Limb (tissue), 2 donors: ENCODE measurements at regions not wholly inside any gene's neighbourhood (a gene's known extent, or its start where the extent isn't known, plus 50 kb on each side); places are given as distances from the start of the nearest gene placed in this dataset.
"Not testable (repeated sequence)": the region's sequence is repeated elsewhere in the genome, so short reads cannot be mapped to it uniquely, and the experiment has no call there.

ENCODE experiments used
- DNase-seq, 2 donors: peaks; one replicate each; pipeline ENCODE4 v3.0.0-alpha.2; 2016; ENCODE audit errors: extremely low spot score in 2 of 2

DNA sequence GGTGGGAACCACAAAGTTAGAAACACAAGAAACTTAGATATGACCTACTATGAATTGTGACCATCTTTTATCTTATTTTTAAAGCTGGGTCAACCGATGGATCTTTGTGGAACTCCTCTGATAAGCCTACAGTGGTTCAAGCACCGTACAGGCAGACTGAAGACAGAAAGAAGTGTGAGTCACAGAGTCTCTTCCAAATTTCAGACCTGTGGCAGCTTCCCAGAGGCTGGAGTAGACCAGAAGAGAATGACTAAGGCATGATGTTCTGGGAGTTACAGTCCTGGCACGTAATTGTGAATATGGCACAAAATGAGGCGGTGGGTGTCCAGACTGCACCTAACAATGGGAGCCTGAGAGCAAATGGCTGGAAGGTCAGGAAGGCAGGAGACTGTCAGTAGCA, 70.0 kb downstream of the LMO4 start:
- no peak for DNase-seq

DNA sequence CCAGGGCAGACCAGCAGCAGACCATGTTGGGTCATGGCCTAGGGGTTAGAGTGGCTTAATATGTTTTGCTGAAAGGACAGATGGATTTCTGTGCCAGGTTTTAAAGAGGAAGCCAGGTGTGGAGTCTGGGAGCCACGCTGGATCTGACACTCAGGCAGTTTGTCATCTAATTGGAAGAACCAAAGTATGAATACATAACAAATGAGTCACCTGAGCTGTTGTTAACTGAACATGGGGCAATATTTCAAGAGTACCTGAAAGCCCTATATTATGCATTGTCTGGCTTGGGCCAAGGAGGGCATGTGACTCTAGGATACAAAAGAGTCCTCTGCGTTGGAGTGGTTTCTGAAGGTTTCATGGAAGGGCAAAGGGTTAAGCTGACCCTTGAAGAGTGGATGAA, 70.6 kb downstream of the LMO4 start:
- no peak for DNase-seq

DNA sequence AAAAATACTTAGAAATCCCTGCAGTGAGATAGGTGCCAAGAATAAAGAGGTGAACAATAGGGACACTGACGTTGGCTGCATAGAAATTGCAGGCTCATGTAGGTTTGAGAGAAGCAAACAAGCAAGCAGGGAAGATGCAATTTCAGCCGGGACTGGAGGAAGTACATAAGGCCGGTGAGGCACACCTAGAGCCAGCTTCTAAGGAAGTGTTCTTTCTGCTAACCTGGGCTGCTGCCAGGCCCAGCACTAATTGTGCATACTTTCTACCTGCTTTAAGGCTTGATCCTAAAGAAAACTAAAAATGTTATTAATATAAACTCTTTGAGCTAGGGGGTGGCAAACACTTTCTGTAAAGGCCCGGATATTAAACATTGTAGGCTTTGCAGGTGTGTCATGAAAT, 71.0 kb downstream of the LMO4 start:
- DNase-seq = no peak

DNA sequence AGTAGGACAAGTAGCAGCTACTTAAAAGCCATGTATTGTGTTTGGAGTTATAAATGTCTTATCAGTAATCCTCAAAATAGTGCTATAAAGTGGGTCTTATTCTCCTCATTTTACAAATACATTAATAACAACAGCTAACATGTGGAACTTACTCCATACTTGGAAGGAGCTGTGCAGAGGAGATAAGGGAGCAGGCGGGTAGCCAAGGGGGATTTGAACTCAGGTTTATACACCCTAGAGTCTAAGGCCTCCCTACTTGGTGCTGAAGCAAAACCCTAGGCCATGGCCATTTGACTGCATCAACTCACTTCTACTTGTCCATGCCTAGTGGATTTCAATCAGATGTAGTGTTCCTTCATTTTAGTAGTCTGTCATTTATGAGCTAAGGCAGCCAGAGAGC, 72.1 kb downstream of the LMO4 start:
- DNase-seq = no peak

DNA sequence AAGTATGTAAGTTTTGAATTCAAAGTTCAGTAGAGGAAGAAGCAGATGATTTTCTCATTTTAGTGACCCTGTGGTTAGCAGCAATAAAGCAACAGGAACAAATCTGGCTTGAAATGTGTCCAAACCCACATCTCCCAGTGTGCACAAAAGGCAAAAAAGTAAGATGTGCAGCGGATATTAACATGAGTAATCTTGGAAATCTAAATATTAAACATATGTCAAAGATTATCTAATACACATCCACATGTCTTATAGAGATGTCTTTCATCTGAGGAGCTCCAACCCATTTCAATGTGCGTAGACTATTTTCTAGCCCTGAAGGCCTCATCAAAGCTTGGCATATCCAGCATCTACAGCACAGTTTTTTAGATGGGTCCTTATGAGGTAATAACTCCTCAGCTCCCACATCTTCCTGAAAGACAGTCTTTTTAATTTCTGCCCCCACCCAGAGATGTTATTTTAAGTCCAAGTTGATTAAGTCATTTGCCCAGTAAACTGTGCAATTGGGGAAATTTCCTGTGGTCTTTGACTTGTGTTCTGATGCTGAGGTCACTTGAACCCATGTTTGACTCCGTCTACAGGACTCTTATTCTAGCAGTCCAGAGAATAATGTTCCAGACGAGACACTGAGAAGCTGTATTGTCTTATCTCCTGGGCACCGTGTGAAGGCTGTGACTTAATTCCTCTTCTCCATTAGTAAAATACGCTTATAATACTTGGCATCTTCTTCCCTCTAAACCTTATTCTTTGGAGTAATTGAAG, 73.7 kb downstream of the LMO4 start:
- DNase-seq = peak in 1 of 2 donors; percentile 62

DNA sequence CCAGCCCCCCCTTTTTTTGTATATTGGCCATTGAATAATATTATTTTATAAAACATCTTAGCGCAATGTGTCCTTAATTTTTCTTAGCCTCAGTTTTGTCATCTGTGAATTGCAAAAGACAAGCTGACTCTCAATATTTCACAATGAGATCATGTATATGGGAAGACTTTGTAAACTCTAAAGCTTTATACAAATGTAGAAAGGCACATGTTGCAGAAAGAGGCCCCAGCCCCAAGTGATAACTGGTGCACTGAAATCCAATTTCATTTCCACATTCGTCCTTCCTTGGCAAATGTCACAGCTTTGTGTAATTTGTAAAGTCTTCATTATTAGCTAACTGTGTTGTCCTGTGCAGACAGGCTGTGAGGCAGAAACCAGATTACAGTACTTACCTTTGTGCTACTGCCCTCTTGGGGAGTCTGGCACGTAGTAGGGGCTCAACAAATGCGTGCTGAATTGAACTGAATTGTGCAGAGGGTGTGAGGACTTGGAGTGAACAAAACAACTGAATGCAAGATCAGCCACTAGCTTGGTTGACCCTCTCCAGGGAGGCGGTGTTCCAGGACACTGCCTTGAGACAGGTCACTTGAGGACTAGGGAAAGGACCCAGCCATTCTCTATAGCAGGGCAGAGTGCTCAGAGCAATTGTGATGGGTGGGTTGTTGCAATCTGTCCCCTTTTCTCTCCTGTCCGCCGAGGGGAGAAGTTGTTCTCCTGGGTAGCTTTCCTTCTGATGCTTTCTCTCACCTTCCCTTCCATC, 74.6 kb downstream of the LMO4 start:
- no peak for DNase-seq

DNA sequence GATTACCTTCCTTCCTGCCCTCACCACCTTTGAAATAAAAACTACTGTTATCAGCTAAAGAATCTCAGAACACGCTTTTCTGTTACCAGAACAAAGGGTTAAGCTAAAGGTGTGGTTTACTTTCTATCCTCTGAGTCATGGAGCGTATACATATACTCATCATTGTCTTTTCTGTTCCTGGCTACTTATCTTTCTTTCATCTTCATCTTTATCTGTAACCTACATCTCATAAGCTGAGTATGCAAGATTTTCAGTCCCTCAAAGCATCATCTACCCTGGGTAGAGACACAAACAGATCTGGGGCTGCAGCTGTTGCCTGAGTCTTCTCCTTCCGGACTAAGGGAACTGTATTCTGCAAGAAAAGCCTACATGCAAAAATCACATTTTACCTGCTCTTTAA, 75.6 kb downstream of the LMO4 start:
- no peak for DNase-seq

DNA sequence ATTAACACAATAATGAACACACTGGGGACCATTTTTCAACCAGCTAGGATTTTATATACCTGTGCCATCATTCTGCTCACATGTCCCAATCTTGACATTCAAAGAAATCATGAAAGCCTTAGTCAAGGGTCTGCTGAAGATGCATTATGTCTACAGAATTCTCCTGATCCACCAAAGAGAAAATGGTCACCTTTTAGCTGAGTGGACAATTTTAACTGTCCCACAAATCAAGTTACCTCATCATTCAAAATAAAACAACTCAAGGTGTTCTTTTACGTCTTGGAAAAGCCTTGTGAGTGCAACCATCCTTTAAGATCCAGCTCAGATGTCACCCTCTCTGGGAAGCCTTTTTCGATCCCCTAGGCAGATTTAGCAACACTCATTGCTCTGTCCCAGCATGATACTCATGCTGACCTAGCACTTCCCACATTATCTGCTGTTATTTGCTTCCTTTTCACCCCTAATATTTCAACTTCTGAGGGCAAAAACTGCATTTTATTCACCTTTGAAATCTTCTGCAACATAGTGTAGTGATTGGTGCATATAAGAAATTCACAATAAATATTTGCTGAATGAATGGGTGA, 80.1 kb downstream of the LMO4 start:
- no peak for DNase-seq

DNA sequence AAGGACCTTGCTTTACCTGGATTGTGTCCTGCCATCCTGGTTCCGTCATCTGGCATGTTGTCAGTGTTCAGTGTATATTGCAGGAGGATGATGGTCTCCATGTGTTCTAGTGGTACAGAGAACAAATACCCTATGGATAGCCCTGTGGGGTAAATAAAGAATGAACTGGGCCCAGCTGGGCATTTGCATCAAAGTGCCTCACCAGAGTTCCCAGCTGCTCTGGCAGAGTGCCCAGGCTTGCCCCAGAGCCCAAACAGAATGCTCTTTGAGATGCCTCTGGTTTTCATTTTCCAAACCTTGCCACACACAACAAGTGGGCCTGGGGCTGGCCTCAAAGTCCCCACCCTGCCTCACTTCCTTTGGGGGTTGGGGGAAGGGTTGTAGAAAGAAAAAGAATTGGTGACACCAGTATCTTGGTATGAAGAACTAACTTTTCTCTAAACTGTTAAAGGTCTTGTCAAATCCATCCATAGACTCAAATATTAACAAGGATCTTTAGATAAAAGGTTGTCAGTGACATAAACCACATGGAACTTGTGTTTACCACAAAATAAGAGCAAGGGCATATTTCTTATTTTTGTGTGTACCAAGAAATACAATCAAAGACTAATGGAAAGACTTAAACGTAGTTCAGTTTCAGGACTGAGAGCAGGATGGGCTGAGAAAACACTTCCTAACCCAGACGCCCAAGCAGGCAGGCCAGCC, 82.2 kb downstream of the LMO4 start:
- peak; percentile 42 to 69 for DNase-seq

DNA sequence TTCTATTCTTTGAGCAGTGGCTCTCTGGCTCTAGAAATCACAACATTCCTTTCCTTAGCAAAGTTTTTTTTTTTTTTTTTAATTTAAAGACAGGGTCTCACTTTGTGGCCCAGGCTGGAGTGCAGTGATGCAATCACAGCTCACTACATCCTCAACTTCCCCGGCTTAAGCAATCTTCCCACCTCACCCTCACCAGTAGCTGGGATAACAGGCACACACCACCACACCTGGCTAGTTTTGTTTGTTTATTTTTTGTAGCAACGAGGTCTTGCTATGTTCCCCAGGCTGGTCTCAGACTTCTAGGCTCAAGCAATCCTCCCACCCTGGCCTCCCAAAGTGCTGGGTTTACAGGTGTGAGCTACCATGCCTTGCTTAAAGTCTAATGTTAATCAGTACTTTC, 85.2 kb downstream of the LMO4 start:
- not testable (repeated sequence) for DNase-seq

DNA sequence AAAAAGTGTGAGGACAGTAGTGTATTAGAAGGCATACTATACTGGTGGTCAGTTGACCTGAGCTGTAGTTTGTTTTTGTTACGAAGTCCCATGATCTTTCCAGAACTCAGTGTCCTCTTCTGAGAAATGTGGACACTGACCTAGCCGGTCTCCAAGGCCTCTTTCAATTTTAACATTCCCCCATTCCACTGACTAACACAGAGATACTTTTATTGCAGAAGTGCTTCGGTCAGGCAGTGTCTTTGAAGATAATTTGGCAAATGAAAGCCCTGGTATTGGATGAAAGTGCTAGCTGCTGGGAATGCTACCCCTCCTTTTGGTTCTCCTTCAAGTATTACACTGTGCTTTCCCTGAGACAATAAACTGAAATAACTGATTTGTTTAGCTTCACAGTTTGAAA, 89.4 kb downstream of the LMO4 start:
- DNase-seq = no peak

DNA sequence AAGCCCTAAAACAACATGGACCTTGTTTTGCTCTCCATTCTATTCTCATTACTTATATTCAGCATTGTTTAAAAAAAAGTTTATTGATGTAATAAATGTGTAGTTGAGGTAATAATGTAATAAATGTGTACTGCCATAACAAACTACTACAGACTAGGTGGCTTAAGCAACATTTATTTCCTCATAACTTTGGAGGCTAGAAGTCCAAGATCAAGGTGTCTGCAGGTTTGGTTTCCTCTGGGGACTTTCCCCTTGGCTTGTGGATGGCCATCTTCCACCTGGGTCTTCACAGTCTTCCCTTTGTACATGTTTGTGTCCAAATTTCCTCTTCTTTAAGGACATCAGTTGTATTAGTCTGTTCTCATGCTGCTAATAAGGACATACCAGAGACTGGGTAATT, 93.1 kb downstream of the LMO4 start:
- no peak for DNase-seq

DNA sequence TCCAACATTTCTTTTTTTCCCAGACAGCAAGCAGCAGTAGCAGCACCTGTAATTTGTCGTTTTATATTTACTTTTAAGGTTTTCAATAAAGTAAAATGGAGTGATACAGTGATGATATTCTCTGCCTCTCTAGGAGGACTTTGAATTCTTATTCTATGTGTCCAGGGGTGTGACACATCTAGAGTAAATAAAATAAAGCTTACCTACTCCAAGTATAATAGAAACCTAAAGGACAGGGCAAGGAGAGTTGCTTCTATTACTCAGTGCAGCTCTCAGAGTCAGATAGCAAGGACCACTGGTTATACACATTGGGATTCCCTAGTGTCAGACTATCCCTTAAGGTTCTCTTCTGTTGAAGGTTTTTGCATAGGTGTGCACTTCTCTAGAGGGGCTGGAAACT, 95.9 kb downstream of the LMO4 start:
- no peak for DNase-seq

DNA sequence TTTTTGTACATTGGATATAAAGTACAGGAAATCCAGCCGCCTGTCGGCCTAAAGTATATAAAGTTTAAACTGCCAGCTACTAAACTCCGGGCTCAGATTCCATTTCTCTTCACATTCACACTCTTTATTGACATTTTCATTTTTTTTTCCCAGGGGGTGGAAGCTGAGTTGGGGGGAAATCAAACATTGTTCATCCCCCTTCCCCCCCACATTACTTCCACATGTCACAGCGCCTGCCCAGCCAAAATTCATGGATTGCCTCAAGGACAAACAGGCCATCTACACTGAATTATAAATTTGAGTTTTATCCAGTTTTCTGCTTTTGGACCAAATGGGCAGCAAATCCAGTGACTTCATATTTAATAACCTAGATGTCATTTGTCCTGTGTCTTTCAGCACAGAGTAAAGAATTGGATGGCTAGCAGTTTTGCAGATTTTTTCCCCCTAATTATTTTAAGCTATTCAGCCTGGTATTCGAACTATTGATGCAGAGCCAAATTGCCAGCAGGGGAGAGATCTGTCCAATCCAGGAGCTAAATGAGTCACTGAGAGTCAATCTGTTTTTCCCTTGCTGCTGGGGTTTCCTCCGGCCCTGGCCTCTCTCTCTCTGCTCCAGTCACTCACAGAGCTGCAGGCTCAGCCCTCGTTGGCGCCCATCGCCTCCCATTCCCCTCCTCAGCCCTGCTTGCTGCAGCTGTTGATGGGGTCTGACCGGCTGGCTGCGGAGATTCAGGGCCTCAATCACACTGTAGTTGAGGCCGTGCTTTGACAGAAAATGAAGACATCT, 98.0 kb downstream of the LMO4 start:
- DNase-seq = peak in 1 of 2 donors; percentile 48

DNA sequence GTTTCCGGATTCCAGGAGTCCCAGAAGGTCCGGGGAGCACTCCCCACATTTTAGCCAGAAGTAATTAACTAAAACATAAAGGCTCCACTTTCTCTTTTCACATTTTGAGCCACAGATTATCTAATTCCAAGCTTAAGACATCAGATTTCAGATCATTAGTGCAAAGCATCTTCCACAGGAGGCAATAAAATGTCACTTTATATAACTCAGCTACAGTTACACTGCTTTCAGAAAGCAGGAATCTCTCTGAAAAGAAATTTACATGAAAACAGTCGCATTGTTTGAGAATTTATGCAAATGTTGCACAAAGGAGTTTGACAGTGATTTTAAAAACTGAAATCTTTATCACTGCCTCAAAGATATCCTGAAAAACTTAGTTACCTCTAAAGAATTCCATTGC, 99.7 kb downstream of the LMO4 start:
- no peak for DNase-seq

DNA sequence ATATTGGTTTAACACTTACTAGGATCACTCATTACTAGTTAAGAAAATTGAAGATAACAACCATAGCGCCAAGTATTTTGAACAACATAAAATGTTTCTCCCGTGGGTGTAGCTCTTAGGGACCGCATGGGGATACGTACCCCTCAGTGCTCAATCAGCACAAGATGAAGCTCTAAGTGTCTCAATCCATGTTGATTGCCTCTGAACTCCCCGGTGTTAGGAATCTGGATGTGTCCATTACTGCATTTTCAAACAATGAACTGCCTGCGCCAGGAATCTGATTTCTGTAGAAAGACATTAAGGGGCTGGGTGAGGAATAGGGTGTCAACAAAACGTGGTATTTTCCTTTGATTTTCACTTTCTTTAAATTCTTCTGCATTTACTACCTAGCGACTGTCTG, 100.2 kb downstream of the LMO4 start:
- DNase-seq = no peak

DNA sequence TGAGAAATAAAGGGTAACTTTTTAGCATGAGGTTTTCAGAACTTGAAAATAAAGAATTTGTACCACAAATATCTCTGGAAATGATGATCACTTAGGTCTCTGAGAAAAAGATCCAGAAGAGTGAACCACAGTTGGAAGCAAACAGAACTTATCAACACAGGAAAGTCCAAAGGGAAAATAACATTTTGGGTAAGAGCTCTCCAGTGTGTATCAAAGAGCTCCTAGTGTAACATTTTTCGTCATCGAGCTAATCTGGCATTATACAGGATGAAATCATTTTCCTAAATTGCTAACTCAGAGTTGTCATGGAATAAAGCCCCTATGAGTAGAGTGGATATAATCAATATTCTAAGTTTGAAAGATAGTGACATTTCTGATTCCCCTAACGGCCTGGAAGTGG, 104.0 kb downstream of the LMO4 start:
- no peak for DNase-seq

DNA sequence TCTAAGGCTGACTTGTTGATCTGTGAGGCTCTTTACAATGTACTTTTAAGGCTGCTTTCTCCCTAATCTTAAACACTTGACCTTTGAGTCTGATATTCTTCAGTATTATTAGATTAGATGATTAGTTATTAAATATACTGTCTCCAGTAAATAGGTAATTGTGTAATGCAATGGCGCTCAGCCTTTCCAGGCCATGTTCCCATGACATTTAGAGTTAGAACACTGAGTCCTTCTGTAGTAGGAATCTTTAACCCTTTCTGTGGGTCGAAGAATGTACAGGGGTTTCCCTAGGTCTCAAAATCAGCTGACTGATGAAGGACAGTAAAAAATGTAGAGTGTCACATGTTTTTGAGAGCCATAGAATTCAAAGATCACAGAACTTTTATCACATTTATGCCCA, 104.4 kb downstream of the LMO4 start:
- not testable (repeated sequence) for DNase-seq

DNA sequence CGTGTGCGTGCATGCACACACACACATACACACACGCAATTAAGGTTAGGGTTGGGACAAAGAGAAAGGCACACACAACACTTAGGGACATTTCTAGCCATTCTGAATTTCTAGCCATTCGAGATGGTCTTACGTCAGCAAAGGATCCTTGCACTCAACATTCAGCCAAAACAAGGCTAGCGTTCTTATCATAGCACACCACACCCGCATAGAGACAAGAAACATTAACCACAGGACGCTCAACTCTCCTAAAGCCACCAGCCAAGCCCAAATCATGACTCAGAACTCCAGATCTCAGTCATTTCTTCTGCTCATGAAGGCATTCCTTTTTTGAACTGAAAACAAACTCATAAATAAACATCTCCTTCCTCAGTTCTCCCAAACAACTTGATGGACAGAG, 106.8 kb downstream of the LMO4 start:
- no peak for DNase-seq

DNA sequence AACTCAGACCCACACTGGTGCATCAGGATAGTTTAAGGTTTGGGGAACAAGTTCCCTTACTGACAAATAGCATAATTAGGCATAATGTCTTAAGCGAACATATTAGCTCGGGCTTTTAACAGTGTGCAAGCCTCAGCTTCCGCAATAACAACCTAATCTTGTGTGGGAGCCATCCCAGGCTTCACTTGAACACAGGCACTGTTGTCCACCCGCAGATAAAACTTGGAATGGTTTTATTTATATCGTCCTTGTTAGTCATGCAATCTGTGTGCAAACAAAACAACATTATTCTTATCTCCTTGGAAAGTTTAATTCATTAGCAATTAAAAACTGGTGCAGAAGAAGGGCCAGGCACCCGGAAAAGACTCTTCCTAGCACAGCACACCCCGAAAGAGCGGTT, 107.4 kb downstream of the LMO4 start:
- not testable (repeated sequence) for DNase-seq

DNA sequence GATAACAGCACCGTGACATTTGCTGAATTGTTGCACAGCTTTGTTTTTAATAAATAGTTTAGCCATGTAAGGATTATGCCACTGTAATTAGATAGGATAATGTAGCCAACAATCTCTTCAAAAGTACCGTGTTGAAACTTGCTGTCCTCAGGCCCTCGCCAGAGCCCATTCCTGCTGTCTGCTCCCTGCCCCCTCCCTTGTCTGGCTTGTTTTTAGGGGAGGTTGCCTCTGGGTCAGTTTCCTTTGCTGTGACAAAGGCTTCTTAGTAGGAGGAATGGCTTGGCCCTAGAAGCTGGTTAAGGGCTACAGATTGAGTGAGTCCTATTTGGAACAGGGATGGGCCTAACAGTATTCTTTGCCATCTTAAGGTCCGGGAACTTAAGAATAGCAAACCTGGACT, 107.9 kb downstream of the LMO4 start:
- DNase-seq = no peak
